ENCODE measurements at regions not wholly inside any gene's neighbourhood (a gene's known extent, or its start where the extent isn't known, plus 50 kb on each side); places are given as distances from the start of the nearest gene placed in this dataset.

DNA sequence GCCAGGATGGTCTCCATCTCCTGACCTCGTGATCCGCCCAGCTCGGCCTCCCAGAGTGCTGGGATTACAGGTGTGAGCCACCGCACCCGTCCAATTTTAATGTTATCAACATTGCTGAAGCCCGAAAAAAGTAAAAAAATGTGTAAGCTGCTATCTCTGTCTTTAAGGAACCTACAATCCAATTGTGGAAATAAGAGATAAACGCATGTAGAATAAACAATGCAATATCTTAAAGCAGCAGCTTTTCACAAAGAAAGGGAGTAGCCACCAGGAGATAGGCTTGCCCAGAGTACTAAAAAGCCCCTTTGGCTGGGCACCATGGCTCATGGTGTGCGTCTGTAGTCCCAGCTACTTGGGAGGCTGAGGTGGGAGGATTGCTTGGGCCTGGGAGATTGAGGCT lies 282.9 kb upstream of the LYZL1 start:
- TF ChIP-seq CTCF (IDR thresholded peaks at IDR 0.05) (no peak), POLR2A (IDR thresholded peaks at IDR 0.05) (no peak), EP300 (IDR thresholded peaks at IDR 0.05) (no peak)

Measured in tibial nerve (tissue), 4 donors.